Endothelial cell of umbilical vein (primary cell): ENCODE measurements at regions not wholly inside any gene's neighbourhood (a gene's known extent, or its start where the extent isn't known, plus 50 kb on each side); places are given as distances from the start of the nearest gene placed in this dataset.

ENCODE experiments used
- BruUV-seq: library from RNA; stranded (reverse); fragments of 400-500 nt; replicated peaks from 2 replicates; lab custom pipeline; 2021; lab: Mats Ljungman, UMichigan
- CTCF ChIA-PET: fragments of 300-600, 350-600 bp; sonication (Branson Sonifier 250); formaldehyde crosslinking; loops from one replicate; lab custom pipeline; 2021; ENCODE audit warnings: antibody characterized with exemption, inconsistent platforms; lab: Charles Lee
- POLR2A ChIA-PET: fragments of 300-600, 350-600 bp; sonication (Branson Sonifier 250); formaldehyde crosslinking; loops from one replicate; lab custom pipeline; 2021; ENCODE audit warnings: antibody characterized with exemption, inconsistent platforms; lab: Charles Lee
- DNase-seq: peaks from one replicate; pipeline ENCODE4 v3.0.0-alpha.2; 2011; ENCODE audit warnings: low read depth, low spot score
- FAIRE-seq: peaks from 2 replicates; lab custom pipeline; 2011; peaks lifted over from hg19 to GRCh38; lab: Jason Lieb, UNC
- H2AFZ ChIP-seq: 2 replicates; pipeline ENCODE4 v1.6.0; 2012; ENCODE audit warnings: low read depth, low read length, control low read depth, inconsistent platforms
- H3K27ac ChIP-seq: 2 replicates; pipeline ENCODE4 v1.5.1; 2011; ENCODE audit warnings: low read depth, mild to moderate bottlenecking, control low read depth, low read length, moderate library complexity; ENCODE audit not compliant: insufficient read depth
- H3K27me3 ChIP-seq, 2 experiments: 2 replicates each; pipeline versions ENCODE4 v1.6.0 to v1.6.1; 2011; ENCODE audit warnings: low read length in 2 of 2, mixed read lengths in 1 of 2; ENCODE audit not compliant: control insufficient read depth in 2 of 2, insufficient read depth in 2 of 2
- H3K36me3 ChIP-seq, 2 experiments: 2 replicates in 1 of 2; 3 replicates in 1 of 2; pipeline ENCODE4 v1.5.1; 2011; ENCODE audit warnings: low read length in 2 of 2, mild to moderate bottlenecking in 1 of 2, moderate library complexity in 1 of 2; ENCODE audit not compliant: control insufficient read depth in 2 of 2, insufficient read depth in 2 of 2; ENCODE audit errors: extremely low read depth in 1 of 2
- H3K4me1 ChIP-seq: 3 replicates; pipeline ENCODE4 v1.5.1; 2011; ENCODE audit warnings: mild to moderate bottlenecking, low read length; ENCODE audit not compliant: control insufficient read depth, insufficient read depth; ENCODE audit errors: extremely low read depth
- H3K4me2 ChIP-seq: 2 replicates; pipeline ENCODE4 v1.6.1; 2011; ENCODE audit warnings: low read length, control low read depth, mixed read lengths; ENCODE audit not compliant: insufficient read depth
- H3K4me3 ChIP-seq, 3 experiments: fragments of 200-600 bp in 1 of 3; sonication (generic), shearing (Covaris generic) in 1 of 3; replicated peaks in 1 of 3; 2 replicates each; pipeline ENCODE4 v1.5.1; 2011 to 2016; ENCODE audit warnings: control low read depth in 3 of 3, low read length in 3 of 3, mild to moderate bottlenecking in 2 of 3, inconsistent platforms in 1 of 3, low read depth in 1 of 3, moderate library complexity in 1 of 3; ENCODE audit not compliant: insufficient read depth in 1 of 3
- H3K79me2 ChIP-seq: 2 replicates; pipeline ENCODE4 v1.6.0; 2012; ENCODE audit warnings: low read length, inconsistent platforms; ENCODE audit not compliant: control insufficient read depth, insufficient read depth
- H3K9ac ChIP-seq: replicated peaks from 2 replicates; pipeline ENCODE3; 2011; ENCODE audit warnings: low read length, control low read depth; ENCODE audit not compliant: insufficient read depth; ENCODE audit errors: extremely low read depth
- H3K9me1 ChIP-seq: replicated peaks from 3 replicates; pipeline ENCODE4 v1.6.0; 2011; ENCODE audit warnings: mild to moderate bottlenecking, low read length; ENCODE audit not compliant: control insufficient read depth, insufficient read depth; ENCODE audit errors: extremely low read depth
- H3K9me3 ChIP-seq: replicated peaks from 2 replicates; pipeline ENCODE4 v1.5.1; 2012; ENCODE audit warnings: low read length, inconsistent platforms; ENCODE audit not compliant: control insufficient read depth, insufficient read depth
- H4K20me1 ChIP-seq: replicated peaks from 2 replicates; pipeline ENCODE3; 2011; ENCODE audit warnings: mild to moderate bottlenecking, low read length; ENCODE audit not compliant: control insufficient read depth, insufficient read depth; ENCODE audit errors: extremely low read depth
- CTCF ChIP-seq, 2 donors: IDR thresholded peaks; 1 replicate in 1 of 2; 2 replicates in 1 of 2; pipeline ENCODE4 v1.5.1; 2011; ENCODE audit warnings: low read length in 2 of 2, mild to moderate bottlenecking in 2 of 2, moderate library complexity in 2 of 2, control low read depth in 1 of 2, inconsistent platforms in 1 of 2, low read depth in 1 of 2; ENCODE audit not compliant: insufficient read depth in 1 of 2; ENCODE audit errors: extremely low read depth in 1 of 2
- EZH2 ChIP-seq: IDR thresholded peaks from 2 replicates; pipeline ENCODE4 v1.6.1; 2012; ENCODE audit warnings: borderline replicate concordance, low read depth, mild to moderate bottlenecking, moderate library complexity, low read length, inconsistent platforms; ENCODE audit not compliant: severe bottlenecking
- FOS ChIP-seq: IDR thresholded peaks from 2 replicates; pipeline ENCODE4 v1.6.1; 2011; ENCODE audit warnings: mild to moderate bottlenecking, low read length, moderate library complexity, borderline replicate concordance; ENCODE audit not compliant: insufficient read depth
- GATA2 ChIP-seq: IDR thresholded peaks from 2 replicates; pipeline ENCODE4 v1.7.0; 2011; ENCODE audit warnings: low read depth, mild to moderate bottlenecking, moderate library complexity, mixed read lengths, low read length; ENCODE audit not compliant: insufficient read length, insufficient read depth
- JUN ChIP-seq: IDR thresholded peaks from 2 replicates; pipeline ENCODE4 v1.6.1; 2011; ENCODE audit warnings: borderline replicate concordance, low read depth; ENCODE audit not compliant: insufficient read length, insufficient read depth
- MAX ChIP-seq: IDR thresholded peaks from 2 replicates; pipeline ENCODE4 v1.6.1; 2011; ENCODE audit not compliant: insufficient read depth, insufficient read length
- MYC ChIP-seq: IDR thresholded peaks from one replicate; pipeline ENCODE4 v1.6.1; 2011; ENCODE audit warnings: mild to moderate bottlenecking, low read depth, low read length
- POLR2A ChIP-seq: IDR thresholded peaks from 2 replicates; pipeline ENCODE4 v1.6.1; 2012; ENCODE audit warnings: low read depth, mild to moderate bottlenecking, control low read depth, low read length
- POLR2AphosphoS5 ChIP-seq: IDR thresholded peaks from 2 replicates; pipeline ENCODE4 v1.6.1; 2012; ENCODE audit warnings: low read depth, mild to moderate bottlenecking, control low read depth, low read length, moderate library complexity; ENCODE audit not compliant: insufficient read depth
- dilution Hi-C: fragments of 300-500 bp; cut with MboI; formaldehyde crosslinking; loops from one replicate; pipeline ENCODE4 v1.15.0; 2019; ENCODE audit warnings: low sequenced_read_pairs; ENCODE audit not compliant: extremely low pct_ligation_motif_present
- intact Hi-C: fragments of 100-400 bp; cut with micrococcal nuclease; formaldehyde crosslinking; loops from one replicate; pipeline ENCODE4 v1.10.0; 2022

GRCh38 chr3:105965384-105965783, 96.6 kb upstream of the CBLB start:
- ChIA-PET POLR2A (interaction anchor here (0.6 kb wide), 1 partner anchor 16 kb away, joined by 7 read pairs; no protein-coding TSS in a partner anchor), CTCF (no interaction called here)
- intact Hi-C loops, result no loop called here
- FAIRE-seq (no peak), DNase-seq (peak; percentile 77)
- Histone ChIP-seq H4K20me1 (no peaks in the 10 kb centered on the region), H3K79me2 (no peaks in the 10 kb centered on the region), H3K9me3 (no peaks in the 10 kb centered on the region), H3K9me1 (no peaks in the 10 kb centered on the region), H3K4me3 (no peak overlapping the region), H3K4me1 (no peaks in the 10 kb centered on the region), H3K4me2 (no peak overlapping the region), H3K27me3 (no peaks in the 10 kb centered on the region), H3K36me3 (no peaks in the 10 kb centered on the region), H3K9ac (no peak overlapping the region), H3K27ac (no peak overlapping the region), H2AFZ (no peak overlapping the region)
- dilution Hi-C loops, result no loop called here
- TF ChIP-seq GATA2 (no peak), POLR2AphosphoS5 (no peak), CTCF (IDR thresholded peaks at IDR 0.05; ENCODE audit: extremely low read depth in 1 of 2, insufficient read depth in 1 of 2, low read depth in 1 of 2, low read length in 2 of 2) (no peak), MYC (no peak), MAX (no peak), POLR2A (no peak), JUN (no peak), FOS (no peak), EZH2 (no peak)
- no TSS peak for BruUV-seq
